ENCODE measurements at regions not wholly inside any gene's neighbourhood (a gene's known extent, or its start where the extent isn't known, plus 50 kb on each side); places are given as distances from the start of the nearest gene placed in this dataset.
A peak's percentile ranks its signal among the peaks of the same experiment; 100 is the strongest.

DNA sequence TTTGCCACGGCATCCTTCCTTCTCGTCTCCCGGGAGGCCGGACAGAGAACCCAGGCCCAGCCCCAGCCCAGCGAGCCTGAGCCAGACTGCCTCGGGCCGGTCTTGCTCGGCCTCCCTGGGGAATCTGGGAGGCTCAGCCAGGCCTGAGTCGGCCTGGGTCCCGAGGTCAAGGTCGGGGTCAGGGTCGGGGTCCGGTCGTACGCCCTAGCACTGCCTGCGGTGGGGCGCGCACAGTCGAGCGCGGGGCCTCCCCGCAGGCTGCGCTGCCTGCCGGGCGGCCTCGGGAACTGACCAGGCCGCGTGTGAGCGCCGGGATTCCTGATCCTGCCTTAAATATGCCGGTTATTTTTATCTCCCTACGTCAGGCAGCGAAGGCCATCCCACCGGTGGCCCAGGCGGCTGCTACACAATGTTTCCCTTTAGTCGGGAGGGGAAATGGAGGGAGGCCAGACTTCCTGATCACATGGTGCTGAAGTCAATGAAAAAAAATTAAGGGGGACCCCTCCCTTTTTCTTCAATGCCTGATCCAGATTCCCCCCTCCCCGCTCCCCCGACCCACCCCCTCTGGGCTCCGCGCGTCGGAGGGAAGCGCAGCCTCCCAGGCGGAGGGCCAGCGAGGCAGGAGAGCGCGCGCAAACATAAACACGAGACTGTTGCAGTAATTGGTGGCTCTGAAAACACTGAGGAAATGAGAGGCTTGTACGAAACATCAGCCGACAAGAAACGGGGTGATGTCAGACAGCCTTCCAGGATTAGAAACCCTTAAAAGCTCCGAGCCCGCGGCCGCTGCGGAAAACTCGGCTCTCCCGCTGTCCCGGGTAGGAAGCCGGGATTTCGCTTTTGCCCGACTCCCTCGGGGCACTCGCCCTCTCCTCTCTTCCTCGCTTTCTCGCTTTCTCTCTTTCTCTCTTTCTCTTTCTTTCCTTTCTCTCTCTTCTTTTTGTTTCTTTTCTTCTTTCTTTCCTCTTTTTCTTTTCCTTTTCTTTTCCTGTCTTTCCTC is 148.2 kb upstream of the KLF4 start:
- DNase-seq, result peak; percentile 90

DNA sequence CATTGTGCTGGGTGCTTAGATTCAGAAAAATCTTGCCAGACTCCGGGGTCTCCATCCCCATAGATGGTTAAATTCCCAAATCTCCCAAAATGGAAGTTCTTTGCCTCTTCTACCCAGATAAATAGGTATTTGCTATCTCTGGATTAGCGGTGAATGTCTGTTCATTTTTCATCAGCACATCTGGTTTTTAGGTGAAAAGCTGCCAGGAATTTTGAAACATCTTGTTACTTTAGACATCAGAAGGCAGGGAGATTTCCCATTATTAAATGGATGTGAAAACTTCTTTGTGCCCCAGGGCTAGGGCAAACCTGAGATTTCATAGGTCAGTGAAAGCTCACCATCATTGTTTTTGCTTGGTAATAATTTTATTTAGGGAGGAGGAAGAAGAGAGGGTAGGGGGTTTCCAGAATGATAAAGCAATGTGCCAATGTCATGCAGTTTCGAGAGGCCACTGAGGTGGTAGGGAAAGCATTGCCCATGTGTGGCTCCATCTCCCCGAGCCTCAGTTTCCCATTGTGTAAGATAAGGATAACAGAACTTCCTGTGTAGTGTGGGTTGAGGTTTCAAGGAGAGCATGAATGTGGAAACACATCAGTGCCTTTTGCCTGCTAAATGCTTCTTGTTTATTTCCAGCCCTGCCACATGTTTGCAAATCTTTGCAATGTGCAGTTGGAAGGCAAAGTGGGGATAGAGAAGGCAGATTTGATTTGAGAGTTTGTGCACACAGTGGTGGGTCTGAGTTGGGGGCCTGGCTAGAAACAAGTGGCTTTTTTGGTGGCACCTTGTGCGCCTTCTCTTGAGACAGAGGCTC is 147.2 kb upstream of the KLF4 start:
- no peak for DNase-seq

DNA sequence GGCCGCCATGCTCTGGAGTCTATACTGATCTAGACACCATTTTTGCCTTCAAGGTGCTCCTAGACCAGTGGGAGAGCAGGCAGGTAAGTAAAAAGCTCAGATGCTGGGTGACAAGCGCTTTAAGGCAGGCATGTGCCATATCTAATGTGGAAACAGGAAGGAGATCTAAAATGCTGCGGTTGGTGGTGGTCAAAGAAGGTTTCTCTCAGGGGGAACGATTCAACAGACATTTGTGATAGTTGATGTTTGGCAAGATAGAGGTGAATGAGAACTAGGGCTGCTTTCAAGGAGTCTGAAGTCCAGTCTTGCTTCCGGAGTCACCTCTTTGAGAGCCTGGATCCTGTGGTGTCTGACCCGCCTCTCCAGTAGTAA is 146.2 kb upstream of the KLF4 start:
- no peak for DNase-seq

DNA sequence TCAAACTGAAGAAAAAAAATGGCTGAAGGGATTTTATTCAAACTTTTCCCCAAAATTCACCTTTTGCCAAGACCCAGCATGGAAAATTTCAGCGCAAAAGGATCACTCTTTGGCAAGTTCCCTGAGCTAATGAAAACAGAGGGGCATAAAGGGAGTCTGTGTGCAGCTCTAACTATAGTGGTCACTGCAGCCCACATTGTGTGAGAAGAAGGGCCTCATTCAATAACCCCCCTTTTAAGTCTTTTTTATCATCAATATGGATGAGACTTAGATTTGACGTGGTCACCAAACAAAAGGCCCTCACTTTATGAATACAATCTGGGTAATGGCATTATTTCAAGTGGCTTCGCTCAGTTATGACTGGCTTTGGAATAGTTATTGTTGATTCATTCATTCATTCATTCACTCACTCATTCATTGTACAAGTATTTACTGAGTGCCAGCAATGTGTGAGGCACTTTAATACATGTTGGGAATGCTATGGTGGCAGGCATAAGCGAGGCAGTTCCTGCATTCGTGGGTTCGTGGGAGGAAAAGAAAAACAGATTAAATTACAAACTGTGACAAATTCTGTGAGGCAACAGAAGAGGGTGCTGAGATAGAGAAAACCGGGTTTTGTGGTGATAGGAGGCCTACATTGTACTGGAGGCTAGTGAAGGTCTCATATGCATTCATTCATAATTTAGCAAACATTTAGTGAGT is 145.7 kb upstream of the KLF4 start:
- DNase-seq, result no peak

DNA sequence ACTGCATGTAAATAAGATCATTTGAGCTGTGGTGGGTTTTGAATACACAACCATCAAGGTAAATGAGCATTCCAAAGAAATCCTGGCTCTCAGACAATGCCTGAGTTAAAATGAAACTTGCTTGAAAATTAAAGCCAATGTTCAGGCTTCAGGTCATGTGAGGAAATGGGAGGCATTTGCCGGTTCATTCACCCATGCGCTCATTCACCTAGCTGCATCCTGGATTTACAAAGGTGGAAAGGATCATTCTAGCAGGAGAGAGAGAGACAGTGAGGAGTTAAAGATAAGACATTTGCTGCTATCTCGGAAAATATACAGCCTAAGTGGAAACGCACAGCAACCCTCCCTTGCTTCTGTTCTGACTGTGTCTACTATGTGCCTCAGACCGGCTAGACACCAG is 143.8 kb upstream of the KLF4 start:
- DNase-seq, result no peak

DNA sequence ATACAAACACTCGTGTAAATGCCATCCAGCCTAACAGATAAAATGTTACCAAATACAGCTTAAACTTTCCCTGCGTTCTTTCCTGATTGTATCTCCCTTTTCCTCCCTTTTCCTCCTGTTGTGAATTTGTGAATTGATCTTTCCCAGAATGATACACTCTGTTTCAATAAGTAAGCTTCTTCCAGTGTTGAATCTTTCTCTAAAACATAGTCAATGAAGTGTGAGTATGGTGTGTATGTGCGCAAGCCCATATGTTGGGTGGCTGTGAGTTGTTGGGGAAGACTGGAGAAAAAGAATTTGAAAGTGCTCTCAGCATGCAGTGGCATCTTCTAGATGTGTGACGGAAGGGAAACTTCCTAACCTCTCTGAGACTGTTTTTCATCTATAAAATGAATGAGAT is 143.1 kb upstream of the KLF4 start:
- no peak for DNase-seq

DNA sequence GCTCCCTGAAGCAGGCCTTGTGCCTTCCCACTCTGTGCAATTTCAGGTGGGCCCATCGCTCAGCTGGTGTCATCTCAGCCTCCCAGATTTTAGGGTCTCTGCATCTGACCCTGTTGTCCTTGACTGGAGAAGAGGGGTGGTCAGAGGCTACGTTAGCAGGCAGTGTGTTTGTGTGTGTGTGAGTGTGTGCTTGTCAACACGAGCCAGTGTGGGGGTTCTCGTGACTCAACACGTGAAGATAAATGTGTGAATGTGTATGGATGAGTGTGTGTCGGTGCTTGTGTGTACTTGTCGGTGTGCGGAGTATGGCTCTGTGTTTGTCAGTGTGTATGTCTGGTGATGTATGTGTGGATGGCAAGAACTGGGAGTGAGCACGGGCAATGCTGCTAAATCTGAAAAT is 142.6 kb upstream of the KLF4 start:
- DNase-seq, result no peak

DNA sequence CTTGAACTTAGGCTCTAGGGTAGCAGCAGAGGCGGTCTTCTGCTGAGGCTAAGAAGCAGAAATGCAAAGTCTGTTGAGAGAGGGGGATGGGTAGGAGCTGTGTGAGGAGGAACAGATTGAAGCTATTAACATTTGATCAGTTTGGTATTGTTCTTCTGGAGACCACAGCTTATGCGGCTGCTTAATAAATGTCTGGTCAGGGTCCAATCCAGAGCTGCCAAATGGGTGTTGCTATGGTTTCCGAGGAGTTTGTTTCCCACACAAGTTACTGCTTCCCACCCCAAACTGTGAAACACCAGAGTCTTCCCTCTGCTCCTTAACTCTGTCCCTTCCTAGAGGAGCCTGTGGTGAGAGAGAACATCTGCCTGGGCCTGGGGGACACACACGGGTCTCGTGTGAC is 142.2 kb upstream of the KLF4 start:
- no peak for DNase-seq

DNA sequence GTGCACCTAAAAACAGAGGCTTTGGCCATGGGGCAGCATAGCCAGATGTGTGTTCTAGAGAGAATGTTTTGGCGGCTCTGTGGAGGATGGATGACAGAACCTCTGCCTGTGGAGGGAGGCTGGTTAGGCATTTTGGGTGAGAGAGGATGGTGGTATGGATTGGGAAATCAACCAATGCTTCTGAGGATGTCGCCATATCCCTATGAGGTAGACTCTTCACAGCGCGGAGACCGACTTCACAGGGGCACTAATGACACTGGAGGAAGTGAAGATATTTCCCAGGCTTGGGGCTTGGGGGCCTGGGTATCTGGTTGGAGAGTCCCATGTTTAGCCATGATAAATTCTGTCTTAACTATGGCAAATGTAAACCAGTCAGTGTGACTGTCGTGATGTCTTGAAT is 140.6 kb upstream of the KLF4 start:
- no peak for DNase-seq

DNA sequence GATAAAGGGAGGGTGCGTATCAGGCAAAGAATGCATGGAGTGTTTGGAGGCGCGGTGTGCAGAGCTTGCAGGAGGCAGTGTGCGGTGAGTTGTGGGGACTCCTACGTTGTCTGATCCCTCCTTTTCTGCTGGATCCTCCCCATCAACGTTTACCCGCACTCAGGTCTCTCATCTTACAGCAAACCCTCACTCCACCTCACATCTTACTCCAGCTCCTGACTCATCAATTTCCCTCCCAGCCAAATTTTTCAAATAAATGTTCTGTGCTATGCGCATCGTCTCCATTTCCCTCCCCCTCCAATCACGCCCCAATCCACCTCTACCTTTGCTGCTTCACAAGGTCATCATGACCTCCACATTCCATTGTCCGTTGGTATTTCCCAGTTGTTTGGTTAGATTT is 138.9 kb upstream of the KLF4 start:
- no peak for DNase-seq

DNA sequence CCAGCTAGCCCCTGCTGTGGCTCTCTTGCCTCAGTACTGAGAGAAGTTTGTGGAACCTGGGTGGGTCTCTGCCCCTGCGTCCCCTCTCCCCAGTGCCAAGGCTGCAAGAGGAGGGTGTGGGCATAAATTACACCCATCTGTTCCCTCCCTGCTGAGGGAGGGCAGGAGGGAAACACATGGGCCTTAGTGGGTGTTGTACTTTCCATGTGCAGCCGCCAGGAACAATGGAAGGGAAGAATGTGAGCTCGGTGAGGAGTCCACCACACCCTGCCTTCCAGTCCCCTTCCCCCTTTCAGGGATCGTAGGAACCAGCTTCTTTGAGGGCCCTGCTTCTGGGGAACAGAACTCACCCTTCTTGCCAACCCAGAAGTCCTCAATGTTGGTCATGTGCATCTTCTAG is 138.2 kb upstream of the KLF4 start:
- no peak for DNase-seq

DNA sequence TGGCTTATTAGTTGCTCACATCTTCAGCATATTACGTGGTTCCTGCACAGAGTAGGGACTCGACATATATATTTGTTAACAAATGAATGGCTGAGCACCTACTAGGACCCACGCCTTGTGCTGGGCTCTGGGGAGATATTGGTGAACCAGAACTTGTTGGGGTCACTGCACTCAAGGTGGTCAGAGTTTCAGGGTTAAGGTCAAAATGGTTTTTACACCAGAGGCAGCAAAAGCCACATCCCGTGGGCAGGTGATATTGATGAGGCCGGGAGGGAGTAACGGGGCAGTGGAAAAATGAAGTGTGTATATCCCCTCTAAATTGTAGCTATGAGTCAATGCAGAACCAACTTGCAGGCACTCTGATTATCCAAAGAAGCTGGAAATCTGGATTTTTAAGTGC is 136.5 kb upstream of the KLF4 start:
- no peak for DNase-seq

DNA sequence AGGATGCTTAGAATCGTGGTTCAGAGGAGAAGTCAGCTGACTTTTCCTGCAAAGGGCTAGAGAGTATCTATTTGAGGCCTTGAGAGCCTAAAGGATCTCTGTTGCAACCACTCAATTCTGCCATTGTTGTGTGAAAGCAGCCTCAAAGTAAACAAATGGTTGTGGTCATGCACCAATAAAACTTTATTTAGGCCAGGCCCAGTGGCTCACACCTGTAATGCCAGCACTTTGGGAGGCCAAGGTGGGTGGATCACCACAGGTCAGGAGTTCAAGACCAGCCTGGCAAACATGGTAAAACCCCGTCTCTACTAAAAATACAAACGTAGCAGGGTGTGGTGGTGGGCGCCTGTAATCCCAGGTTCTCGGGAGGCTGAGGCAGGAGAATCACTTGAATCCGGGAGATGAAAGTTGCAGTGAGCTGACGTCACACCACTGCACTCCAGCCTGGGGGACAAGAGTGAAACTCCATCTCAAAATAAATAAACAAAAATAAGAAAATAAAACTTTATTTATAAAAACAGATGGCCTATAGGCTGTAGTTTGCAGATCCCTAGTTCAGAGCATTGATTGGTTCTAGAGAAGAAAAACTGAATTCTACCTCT is 135.9 kb upstream of the KLF4 start:
- no peak for DNase-seq

DNA sequence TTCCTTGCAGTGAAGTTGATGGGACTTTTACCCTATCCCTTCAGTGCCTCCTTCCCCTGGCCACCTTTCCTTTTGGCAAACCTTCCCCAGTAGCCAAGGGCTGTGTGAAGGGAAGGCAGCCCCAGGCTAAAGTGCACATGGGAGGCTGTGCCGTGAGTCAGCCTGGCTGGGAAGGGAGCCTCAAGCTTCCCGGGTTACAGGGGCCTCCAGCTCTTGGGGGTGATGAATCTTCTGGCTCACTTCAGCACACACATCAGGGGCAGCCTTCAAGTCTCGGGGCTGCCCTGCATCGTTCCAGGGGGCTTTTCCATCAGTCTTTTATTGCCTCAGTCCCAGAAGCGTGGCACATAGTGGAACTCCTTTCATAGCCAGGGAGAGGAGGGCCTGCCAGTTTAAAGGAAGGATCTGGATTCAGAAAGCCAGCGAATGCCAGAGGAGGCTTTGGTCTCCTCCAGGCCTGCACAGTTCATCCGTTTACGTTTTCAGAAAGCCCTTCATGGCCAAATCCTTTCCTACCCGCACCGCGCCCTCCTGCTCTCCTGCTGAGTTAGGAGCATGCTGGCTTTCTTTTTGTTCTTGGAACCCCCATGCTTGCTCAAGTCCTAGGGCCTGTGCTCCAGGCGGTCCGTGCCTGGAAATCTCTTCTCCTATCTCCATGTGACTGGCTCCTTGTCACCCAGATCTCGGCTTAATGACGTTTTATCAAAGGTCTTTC is 134.8 kb upstream of the KLF4 start:
- DNase-seq, result no peak

DNA sequence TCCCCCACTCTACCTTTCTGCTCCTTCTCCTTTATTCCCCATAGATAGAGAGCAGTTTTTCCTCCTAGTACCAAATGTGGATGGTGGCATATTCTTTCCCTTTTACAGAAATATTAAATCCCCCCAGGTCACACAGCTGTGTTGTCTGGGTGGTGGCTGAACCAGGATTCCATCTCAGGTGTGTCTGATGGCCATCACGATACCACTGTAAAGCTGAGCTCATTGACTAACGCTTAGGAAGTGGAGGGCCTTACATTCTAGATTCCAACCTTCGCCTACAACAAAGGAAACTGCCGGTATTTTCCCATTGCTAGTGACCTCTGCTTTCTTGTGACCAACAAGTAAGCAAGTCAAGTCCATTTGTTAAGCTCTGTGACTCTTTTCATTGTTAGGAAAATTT is 131.9 kb upstream of the KLF4 start:
- no peak for DNase-seq

DNA sequence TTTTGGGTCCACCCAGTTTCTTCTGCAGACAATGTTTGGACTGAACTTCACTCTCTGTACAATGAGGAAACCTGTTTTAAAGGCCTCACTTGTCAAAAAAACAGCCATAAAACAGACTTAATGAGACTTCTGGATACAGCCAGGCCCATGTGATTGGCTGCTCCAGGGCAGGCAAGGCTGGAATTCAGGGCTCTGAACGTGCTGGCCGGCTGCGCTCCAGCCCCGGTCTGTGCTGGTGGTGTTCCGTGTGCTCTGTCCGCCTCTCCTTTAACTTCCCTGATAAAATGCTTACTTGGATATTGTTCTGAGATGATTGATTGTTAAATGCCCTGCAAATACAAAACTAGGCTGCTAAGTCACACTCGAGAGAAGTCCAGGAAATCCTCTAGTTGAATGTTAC is 131.2 kb upstream of the KLF4 start:
- DNase-seq, result no peak

DNA sequence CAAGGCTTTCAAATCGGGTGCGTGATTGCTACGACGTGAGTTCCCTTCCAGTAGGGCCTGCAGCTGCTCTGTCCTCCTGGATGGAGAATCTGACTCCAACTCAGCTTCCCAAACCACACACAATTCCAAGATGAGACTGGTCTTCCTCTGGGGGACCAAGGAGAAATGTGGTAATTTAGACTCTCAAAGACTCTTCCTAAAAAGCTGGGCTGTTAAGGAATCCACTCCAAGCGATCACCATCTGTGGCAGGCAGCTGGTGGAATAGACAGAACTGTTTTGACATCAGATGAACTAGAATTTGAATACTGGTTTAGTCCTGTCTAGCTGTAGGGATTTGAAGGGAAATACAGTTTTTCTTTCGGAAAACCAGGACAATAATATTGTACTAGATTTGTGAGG is 130.7 kb upstream of the KLF4 start:
- DNase-seq, result no peak

DNA sequence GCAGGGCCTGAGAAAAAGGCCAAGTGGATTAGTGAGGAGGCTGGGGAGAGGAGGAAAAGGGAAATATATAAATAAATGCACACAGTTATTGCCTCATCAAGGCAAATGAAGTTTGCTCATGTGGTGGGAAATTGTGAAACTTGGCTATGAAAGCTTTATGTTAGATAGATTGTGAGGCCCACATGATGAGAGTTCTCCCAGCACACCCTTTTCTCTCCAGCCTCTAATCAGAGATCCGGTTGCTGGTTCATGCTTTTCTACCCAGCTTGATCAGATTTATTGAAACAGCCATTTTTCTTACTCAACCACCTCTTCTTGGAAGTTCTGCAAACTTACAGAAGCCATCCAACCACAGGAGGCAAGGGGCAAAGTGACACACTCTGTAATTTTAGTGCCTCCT is 125.8 kb upstream of the KLF4 start:
- DNase-seq, result no peak

DNA sequence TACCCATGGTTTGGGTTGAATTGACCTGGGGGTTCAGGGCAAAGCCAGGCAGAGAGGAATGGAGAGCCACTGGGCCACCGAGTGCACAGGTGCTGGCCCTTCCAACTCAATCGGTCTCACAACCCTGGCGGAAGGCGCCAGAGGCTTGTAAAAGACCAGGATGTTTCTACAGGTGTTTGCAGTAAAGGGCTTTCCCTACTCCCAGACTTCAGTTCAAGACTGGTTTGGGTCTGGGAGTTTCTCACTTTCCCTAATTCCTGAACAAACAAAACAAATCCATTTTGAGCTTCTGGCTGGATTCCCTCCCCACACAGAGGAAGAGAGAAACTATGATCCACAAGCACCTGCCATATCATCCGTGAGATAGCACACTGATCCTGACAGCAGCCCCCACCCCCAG is 125.2 kb upstream of the KLF4 start:
- DNase-seq, result no peak

DNA sequence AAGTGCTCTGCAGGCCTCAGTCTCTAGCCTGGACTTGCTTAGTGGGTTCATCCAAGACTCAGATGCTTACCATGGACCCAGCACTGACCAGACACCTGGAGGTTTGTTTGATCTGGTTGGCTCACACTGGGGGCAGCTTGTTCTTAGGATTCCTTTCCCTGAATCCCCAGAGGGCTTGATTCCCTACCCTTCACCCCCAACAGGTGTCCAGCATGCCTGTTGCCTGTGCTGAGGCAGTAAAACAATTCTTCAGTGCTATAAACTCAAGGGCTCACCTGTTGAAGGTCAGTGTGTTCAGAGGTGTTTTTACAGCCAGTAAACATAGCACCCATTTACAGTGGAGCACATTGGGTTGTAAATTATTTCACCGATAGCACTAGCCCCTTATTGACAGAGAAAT is 123.8 kb upstream of the KLF4 start:
- no peak for DNase-seq

DNA sequence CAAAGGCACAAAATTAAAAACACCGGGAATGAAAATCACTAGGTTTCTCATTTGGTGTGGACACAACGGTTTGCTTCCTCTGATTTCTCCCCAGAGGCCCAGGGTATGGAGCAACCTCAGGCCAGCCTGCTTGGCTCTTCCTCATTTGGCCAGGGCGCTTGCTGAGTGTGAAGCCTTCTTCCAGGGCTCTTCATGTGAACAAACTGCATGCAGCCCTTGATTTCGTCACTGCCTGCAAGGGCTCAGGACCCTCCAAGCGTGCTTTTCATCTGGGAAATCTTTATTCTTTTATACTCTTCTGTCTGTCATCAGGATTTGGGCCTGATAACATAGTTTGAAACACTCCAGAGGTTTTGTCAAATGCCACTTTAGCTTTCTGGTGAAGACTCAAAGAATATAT is 122.6 kb upstream of the KLF4 start:
- no peak for DNase-seq

DNA sequence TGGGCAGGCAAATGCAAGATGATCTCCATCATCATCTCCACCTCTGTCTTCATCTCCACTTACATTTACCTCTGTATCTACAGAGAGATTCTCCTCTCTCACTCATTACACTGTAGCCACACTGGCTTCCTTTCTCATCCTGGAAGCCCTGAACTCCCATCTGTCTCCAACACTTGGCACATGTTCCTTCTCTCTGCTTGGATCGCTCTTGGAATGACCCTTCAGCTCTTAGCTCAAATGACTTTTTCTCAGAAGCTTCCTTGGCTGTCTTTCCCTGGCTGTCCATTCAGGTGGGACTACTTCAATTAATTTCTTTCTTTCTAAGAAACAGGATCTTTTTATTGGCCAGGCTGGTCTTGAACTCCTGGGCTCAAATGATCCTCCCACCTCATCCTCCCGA is 120.0 kb upstream of the KLF4 start:
- no peak for DNase-seq

All from left kidney (tissue), 1 donor.